Inferior parietal cortex (tissue), 1 donor: ENCODE measurements at regions not wholly inside any gene's neighbourhood (a gene's known extent, or its start where the extent isn't known, plus 50 kb on each side); places are given as distances from the start of the nearest gene placed in this dataset.

ENCODE experiments used
- DNase-seq: peaks from one replicate; pipeline ENCODE4 v3.0.0-alpha.2; 2016; ENCODE audit errors: extremely low spot score

- no peak for DNase-seq
These were observed 322.3 kb downstream of the GBE1 start for GRCh38 chr3:81439108-81439507.

- DNase-seq: no peak
These were observed 323.8 kb downstream of the GBE1 start for GRCh38 chr3:81437683-81438082.

GRCh38 chr3:81436182-81436581 is 325.3 kb downstream of the GBE1 start:
- no peak for DNase-seq

GRCh38 chr3:81435050-81435449 is 326.4 kb downstream of the GBE1 start:
- DNase-seq: no peak

GRCh38 chr3:81434161-81434560 is 327.3 kb downstream of the GBE1 start:
- DNase-seq: no peak

- DNase-seq: no peak
These were observed 327.8 kb downstream of the GBE1 start for GRCh38 chr3:81433675-81434074.

- DNase-seq: no peak
These were observed 329.0 kb downstream of the GBE1 start for GRCh38 chr3:81432456-81432855.

GRCh38 chr3:81426826-81427577 is 334.4 kb downstream of the GBE1 start:
- no peak for DNase-seq

GRCh38 chr3:81425198-81425868 is 336.1 kb downstream of the GBE1 start:
- no peak for DNase-seq

GRCh38 chr3:81419228-81419627 is 342.2 kb downstream of the GBE1 start:
- DNase-seq: peak; percentile 32

GRCh38 chr3:81416812-81417211 is 344.6 kb downstream of the GBE1 start:
- DNase-seq: no peak

GRCh38 chr3:81406318-81406717 is 355.1 kb downstream of the GBE1 start:
- no peak for DNase-seq

- DNase-seq: no peak
These were observed 365.5 kb downstream of the GBE1 start for GRCh38 chr3:81395739-81396513.

GRCh38 chr3:81394651-81395524 is 366.6 kb downstream of the GBE1 start:
- DNase-seq: no peak

GRCh38 chr3:81393251-81393650 is 368.2 kb downstream of the GBE1 start:
- no peak for DNase-seq

GRCh38 chr3:81390796-81391195 is 370.6 kb downstream of the GBE1 start:
- DNase-seq: no peak

GRCh38 chr3:81388191-81388590 is 373.3 kb downstream of the GBE1 start:
- DNase-seq: no peak

- DNase-seq: no peak
These were observed 379.0 kb downstream of the GBE1 start for GRCh38 chr3:81382470-81382869.

- DNase-seq: no peak
These were observed 381.2 kb downstream of the GBE1 start for GRCh38 chr3:81380234-81380633.

GRCh38 chr3:81378552-81379293 is 382.7 kb downstream of the GBE1 start:
- no peak for DNase-seq

GRCh38 chr3:81375921-81376320 is 385.5 kb downstream of the GBE1 start:
- no peak for DNase-seq
